ENCODE measurements at regions not wholly inside any gene's neighbourhood (a gene's known extent, or its start where the extent isn't known, plus 50 kb on each side); places are given as distances from the start of the nearest gene placed in this dataset.
"Not testable (repeated sequence)": the region's sequence is repeated elsewhere in the genome, so short reads cannot be mapped to it uniquely, and the experiment has no call there.

DNA sequence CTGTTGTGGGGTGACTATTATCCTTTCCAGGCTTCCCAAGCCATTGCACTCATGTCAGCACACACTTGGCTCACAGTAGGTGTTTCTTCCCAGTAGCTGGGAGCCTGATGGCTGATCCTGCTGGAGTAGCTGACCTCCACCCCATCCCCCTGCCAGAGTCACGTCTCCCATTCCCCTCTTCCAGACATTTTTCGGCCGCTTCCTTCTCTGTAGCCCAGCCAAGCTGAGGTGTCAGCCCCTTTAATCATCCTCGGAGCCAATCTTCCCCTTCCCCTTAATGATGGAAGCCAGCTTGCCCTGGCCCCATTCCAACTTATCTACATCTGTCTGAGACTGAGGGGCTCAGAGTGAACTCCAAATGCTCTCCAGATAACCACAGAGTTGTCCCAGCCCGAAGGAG, 550.7 kb downstream of the MN1 start:
- H3K27ac Mint-ChIP-seq = no peak overlapping the region
- DNase-seq (ENCODE audit: low spot score, unreplicated experiment) = no peak
- H3K4me3 Mint-ChIP-seq (ENCODE audit: low read depth) = no peak overlapping the region
- no peaks in the 10 kb centered on the region for H3K4me1 Mint-ChIP-seq (ENCODE audit: low read depth)
- H3K27me3 Mint-ChIP-seq = peaks cover 21% of the 10 kb centered on the region
- H3K9me3 Mint-ChIP-seq (ENCODE audit: low read depth) = peaks cover 6% of the 10 kb centered on the region
- no peaks in the 10 kb centered on the region for H3K36me3 Mint-ChIP-seq (ENCODE audit: insufficient read depth)
- TF ChIP-seq, protein P1, sequence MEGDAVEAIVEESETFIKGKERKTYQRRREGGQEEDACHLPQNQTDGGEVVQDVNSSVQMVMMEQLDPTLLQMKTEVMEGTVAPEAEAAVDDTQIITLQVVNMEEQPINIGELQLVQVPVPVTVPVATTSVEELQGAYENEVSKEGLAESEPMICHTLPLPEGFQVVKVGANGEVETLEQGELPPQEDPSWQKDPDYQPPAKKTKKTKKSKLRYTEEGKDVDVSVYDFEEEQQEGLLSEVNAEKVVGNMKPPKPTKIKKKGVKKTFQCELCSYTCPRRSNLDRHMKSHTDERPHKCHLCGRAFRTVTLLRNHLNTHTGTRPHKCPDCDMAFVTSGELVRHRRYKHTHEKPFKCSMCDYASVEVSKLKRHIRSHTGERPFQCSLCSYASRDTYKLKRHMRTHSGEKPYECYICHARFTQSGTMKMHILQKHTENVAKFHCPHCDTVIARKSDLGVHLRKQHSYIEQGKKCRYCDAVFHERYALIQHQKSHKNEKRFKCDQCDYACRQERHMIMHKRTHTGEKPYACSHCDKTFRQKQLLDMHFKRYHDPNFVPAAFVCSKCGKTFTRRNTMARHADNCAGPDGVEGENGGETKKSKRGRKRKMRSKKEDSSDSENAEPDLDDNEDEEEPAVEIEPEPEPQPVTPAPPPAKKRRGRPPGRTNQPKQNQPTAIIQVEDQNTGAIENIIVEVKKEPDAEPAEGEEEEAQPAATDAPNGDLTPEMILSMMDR (IDR thresholded peaks at IDR 0.05; ENCODE audit: unreplicated experiment) = no peak

DNA sequence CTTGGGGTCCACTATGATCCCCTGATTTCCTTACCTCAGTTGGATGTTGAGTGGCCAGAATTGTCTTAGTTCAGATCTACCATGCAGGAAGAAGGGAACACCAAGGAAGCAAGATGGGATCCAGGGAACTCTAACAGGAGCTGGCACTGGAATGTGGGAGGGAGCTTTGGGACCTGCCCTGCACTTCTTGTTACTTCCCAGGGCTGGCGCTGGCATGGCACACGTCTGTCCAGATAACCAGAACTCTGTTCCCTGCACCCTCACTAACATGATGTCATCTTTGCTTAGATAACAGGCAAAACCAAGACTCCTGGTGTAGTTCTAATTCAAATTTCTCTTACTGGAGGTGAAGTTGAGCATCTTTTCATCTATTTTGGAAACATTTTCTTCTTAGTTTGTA, 550.0 kb downstream of the MN1 start:
- peaks cover 9% of the 10 kb centered on the region for H3K9me3 Mint-ChIP-seq (ENCODE audit: low read depth)

DNA sequence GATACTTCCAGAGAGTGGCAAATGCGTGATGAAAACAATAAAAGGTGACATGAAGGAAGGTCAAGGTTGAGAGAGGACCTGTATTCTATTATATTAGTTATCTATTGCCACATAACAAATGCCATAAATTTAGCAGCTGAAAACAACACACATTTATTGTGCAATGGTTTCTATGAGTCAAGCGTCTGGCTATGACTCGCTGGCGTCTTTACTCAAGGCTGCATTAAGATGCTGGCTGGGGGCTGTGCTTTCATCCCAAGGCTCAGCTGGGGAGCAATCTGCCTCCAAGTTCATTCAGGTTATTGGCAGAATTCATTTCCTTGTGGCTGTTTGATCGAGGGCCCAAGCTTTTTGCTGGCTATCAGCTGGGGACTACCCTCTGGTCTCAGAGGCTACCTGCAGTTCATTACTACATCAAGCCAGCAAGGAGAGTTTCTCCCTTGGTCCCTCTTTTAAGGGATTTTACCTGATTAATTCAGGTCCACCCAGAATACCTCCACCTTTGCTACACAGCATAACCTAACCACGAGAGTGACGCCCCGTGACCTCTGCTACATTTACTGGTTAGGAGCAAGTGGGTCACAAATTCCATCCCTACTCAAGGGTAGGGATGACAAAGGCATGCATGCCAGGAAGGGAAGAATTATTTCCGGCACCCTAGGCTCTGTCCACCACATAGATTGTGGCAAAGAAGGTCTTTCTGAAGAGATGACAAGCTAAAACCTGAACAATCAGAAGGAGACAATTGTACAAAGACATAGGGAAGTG, 549.1 kb downstream of the MN1 start:
- no peak for DNase-seq (ENCODE audit: low spot score, unreplicated experiment)
- Mint-ChIP-seq H3K4me3 (ENCODE audit: low read depth) (no peak overlapping the region), H3K27me3 (peaks cover 17% of the 10 kb centered on the region), H3K36me3 (ENCODE audit: insufficient read depth) (no peaks in the 10 kb centered on the region), H3K9me3 (ENCODE audit: low read depth) (peaks cover 9% of the 10 kb centered on the region), H3K27ac (no peak overlapping the region), H3K4me1 (ENCODE audit: low read depth) (no peaks in the 10 kb centered on the region)
- TF ChIP-seq, protein P1 (IDR thresholded peaks at IDR 0.05; ENCODE audit: unreplicated experiment) = no peak

More for the DNA sequence above, 550.0 kb downstream of the MN1 start:
- TF ChIP-seq, protein P1 (IDR thresholded peaks at IDR 0.05; ENCODE audit: unreplicated experiment) = no peak
- H3K27ac Mint-ChIP-seq = no peak overlapping the region
- no peak overlapping the region for H3K4me3 Mint-ChIP-seq (ENCODE audit: low read depth)
- no peaks in the 10 kb centered on the region for H3K36me3 Mint-ChIP-seq (ENCODE audit: insufficient read depth)
- peaks cover 19% of the 10 kb centered on the region for H3K27me3 Mint-ChIP-seq
- DNase-seq (ENCODE audit: low spot score, unreplicated experiment) = no peak
- H3K4me1 Mint-ChIP-seq (ENCODE audit: low read depth) = no peaks in the 10 kb centered on the region

DNA sequence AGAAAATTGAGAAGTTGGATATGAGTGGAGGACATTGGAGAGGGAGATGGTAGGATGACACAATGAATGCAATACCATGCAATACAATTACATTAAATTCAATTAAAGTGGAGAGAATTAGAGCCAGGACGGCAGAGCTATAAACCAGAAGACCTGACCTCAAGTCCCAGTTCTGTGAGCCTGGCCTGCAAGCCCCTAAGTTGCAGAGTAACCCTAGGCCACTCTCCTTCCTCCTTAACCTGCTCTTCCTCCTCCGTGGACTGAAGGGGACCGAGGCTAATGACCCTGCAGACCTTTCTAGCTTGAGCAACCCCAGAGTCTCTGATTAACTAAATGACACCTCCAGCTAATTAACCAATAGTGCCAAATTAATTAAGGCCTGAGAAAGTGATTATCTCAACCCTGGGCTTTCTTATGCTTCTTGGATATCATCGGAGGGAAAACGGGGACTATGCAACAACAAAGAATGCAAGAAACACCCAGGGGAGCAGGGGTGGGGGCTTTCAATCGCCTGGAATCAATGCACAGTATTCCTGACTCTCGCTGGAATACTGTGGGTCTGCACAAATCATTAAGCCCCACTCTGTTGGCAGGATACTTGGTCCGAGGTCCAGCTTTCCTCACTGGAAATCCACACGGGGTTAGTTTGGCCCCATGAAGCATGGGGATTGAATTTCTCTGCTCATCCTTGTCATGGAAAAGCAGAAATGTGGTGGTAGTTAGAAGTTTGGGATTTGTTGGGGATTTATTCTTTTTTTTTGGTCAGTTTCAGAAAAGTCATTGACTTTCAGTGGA, 548.3 kb downstream of the MN1 start:
- H3K27me3 Mint-ChIP-seq = peaks cover 22% of the 10 kb centered on the region
- DNase-seq (ENCODE audit: low spot score, unreplicated experiment) = no peak
- peaks cover 9% of the 10 kb centered on the region for H3K9me3 Mint-ChIP-seq (ENCODE audit: low read depth)
- no peaks in the 10 kb centered on the region for H3K4me1 Mint-ChIP-seq (ENCODE audit: low read depth)
- H3K27ac Mint-ChIP-seq = no peak overlapping the region
- no peak overlapping the region for H3K4me3 Mint-ChIP-seq (ENCODE audit: low read depth)
- H3K36me3 Mint-ChIP-seq (ENCODE audit: insufficient read depth) = no peaks in the 10 kb centered on the region
- TF ChIP-seq, protein P1 (IDR thresholded peaks at IDR 0.05; ENCODE audit: unreplicated experiment) = no peak

DNA sequence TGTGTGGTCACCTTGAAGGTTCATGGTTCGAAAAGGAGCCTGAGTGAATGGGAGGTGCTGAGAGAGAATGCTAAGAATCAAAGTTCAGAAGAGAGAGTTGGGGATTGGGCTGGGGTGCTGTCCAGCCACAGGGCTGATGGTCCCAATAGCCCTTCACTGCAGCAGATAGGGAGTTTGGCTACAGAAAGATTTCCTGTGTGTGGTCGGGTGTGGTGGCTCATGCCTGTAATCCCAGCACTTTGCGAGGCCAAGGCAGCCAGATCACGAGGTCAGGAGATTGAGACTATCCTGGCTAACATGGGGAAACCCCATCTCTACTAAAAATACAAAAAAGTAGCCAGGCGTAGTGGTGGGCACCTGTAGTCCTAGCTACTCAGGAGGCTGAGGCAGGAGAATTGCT, 547.5 kb downstream of the MN1 start:
- not testable (repeated sequence) for H3K9me3 Mint-ChIP-seq (ENCODE audit: low read depth); H3K27ac Mint-ChIP-seq; DNase-seq (ENCODE audit: low spot score, unreplicated experiment); H3K4me3 Mint-ChIP-seq (ENCODE audit: low read depth); H3K4me1 Mint-ChIP-seq (ENCODE audit: low read depth); H3K36me3 Mint-ChIP-seq (ENCODE audit: insufficient read depth)
- peaks cover 23% of the 10 kb centered on the region for H3K27me3 Mint-ChIP-seq

Data from progenitor cell of endocrine pancreas (in vitro differentiated cells).